Naive thymus-derived CD4-positive, alpha-beta T cell (primary cell): ENCODE measurements at regions not wholly inside any gene's neighbourhood (a gene's known extent, or its start where the extent isn't known, plus 50 kb on each side); places are given as distances from the start of the nearest gene placed in this dataset.

ENCODE experiments used
- ATAC-seq: fragments of 150-1000 bp; cut with Tn5 transposase; 2 replicates; pipeline ENCODE4 v1.10.0; 2021; ENCODE audit warnings: mild to moderate bottlenecking, moderate library complexity
- CTCF ChIA-PET: fragments of 350-600 bp; sonication (Branson Sonifier 250); formaldehyde crosslinking; loops from one replicate; lab custom pipeline; 2021; ENCODE audit warnings: antibody characterized with exemption; lab: Charles Lee
- POLR2A ChIA-PET: fragments of 350-600 bp; sonication (Branson Sonifier 250); formaldehyde crosslinking; loops from one replicate; lab custom pipeline; 2021; ENCODE audit warnings: antibody characterized with exemption, inconsistent platforms; lab: Charles Lee
- DNase-seq, 9 donors: peaks; one replicate each; pipeline versions ENCODE4 v3.0.0 to v3.0.0-alpha.2; 2020 to 2022; ENCODE audit warnings: mixed read lengths in 1 of 9
- H3K27ac ChIP-seq: one replicate; pipeline ENCODE4 v1.7.0; 2013; ENCODE audit warnings: mild to moderate bottlenecking, low read depth, low read length, moderate library complexity
- H3K27me3 ChIP-seq, 2 donors: one replicate each; pipeline ENCODE4 v1.7.0; 2013; ENCODE audit warnings: low read length in 2 of 2, mild to moderate bottlenecking in 2 of 2, moderate library complexity in 2 of 2; ENCODE audit not compliant: control insufficient read depth in 2 of 2, insufficient read depth in 2 of 2
- H3K36me3 ChIP-seq, 3 experiments: 1 replicate in 2 of 3; 2 replicates in 1 of 3; pipeline ENCODE4 v1.7.0; 2013; ENCODE audit warnings: low read length in 3 of 3, mild to moderate bottlenecking in 3 of 3, moderate library complexity in 1 of 3; ENCODE audit not compliant: insufficient read depth in 3 of 3, control insufficient read depth in 2 of 3
- H3K4me1 ChIP-seq, 2 donors: one replicate each; pipeline ENCODE4 v1.7.0; 2013; ENCODE audit warnings: low read length in 2 of 2, mild to moderate bottlenecking in 2 of 2, moderate library complexity in 1 of 2; ENCODE audit not compliant: control insufficient read depth in 2 of 2, insufficient read depth in 2 of 2
- H3K4me3 ChIP-seq: 2 replicates; pipeline ENCODE4 v1.7.0; 2013; ENCODE audit warnings: mild to moderate bottlenecking, low read length
- H3K9me3 ChIP-seq, 3 experiments: 1 replicate in 2 of 3; 2 replicates in 1 of 3; pipeline ENCODE4 v1.7.0; 2013; ENCODE audit warnings: low read length in 3 of 3; ENCODE audit not compliant: control insufficient read depth in 2 of 3
- H3K27ac Mint-ChIP-seq, 9 donors: one replicate each; pipeline ENCODE4 v1.8.0; 2020 to 2022; ENCODE audit warnings: mixed read lengths in 9 of 9, mild to moderate bottlenecking in 8 of 9, moderate library complexity in 5 of 9, inconsistent platforms in 2 of 9
- H3K27me3 Mint-ChIP-seq, 5 donors: one replicate each; pipeline ENCODE4 v1.8.0; 2021 to 2022; ENCODE audit warnings: mixed read lengths in 5 of 5, mild to moderate bottlenecking in 1 of 5
- H3K36me3 Mint-ChIP-seq, 5 donors: one replicate each; pipeline ENCODE4 v1.8.0; 2020 to 2022; ENCODE audit warnings: mixed read lengths in 5 of 5, mild to moderate bottlenecking in 3 of 5, inconsistent platforms in 1 of 5
- H3K4me1 Mint-ChIP-seq, 7 donors: one replicate each; pipeline ENCODE4 v1.8.0; 2020 to 2022; ENCODE audit warnings: mixed read lengths in 7 of 7, mild to moderate bottlenecking in 3 of 7, inconsistent platforms in 1 of 7
- H3K4me3 Mint-ChIP-seq, 10 donors: one replicate each; pipeline ENCODE4 v1.8.0; 2020 to 2022; ENCODE audit warnings: mild to moderate bottlenecking in 10 of 10, mixed read lengths in 10 of 10, moderate library complexity in 6 of 10, inconsistent platforms in 2 of 10
- H3K9me3 Mint-ChIP-seq, 11 donors: one replicate each; pipeline ENCODE4 v1.8.0; 2020 to 2022; ENCODE audit warnings: mixed read lengths in 11 of 11, mild to moderate bottlenecking in 4 of 11, inconsistent platforms in 1 of 11, moderate library complexity in 1 of 11
- intact Hi-C, 2 donors: fragments of 100-400 bp; cut with micrococcal nuclease; formaldehyde crosslinking; loops; one replicate each; pipeline ENCODE4 v1.15.1; 2023

GRCh38 chr1:5571438-5571837, 420.8 kb downstream of the NPHP4 start:
- Mint-ChIP-seq H3K4me3 (no peak overlapping the region), H3K4me1 (peaks cover 0 to 6% (median 0%) of the 10 kb centered on the region in 7 donors), H3K27ac (no peak overlapping the region), H3K9me3 (peaks cover 0 to 26% (median 7%) of the 10 kb centered on the region in 11 donors), H3K27me3 (peaks cover 0 to 26% (median under 1%) of the 10 kb centered on the region in 5 donors), H3K36me3 (no peaks in the 10 kb centered on the region)
- no peaks in the 10 kb centered on the region for H3K27me3 ChIP-seq
- no peak for DNase-seq
- ChIA-PET CTCF (no interaction called here), POLR2A (no interaction called here)
- no peak for ATAC-seq
- H3K4me1 ChIP-seq = no peaks in the 10 kb centered on the region
- peaks cover 0 to 3% (median 0%) of the 10 kb centered on the region in 3 experiments for H3K9me3 ChIP-seq
- H3K27ac ChIP-seq = no peak overlapping the region
- intact Hi-C loops = no loop called here
- no peak overlapping the region for H3K4me3 ChIP-seq
- no peaks in the 10 kb centered on the region for H3K36me3 ChIP-seq

GRCh38 chr1:5570931-5571330, 421.3 kb downstream of the NPHP4 start:
- Histone ChIP-seq H3K4me1 (no peaks in the 10 kb centered on the region), H3K4me3 (no peak overlapping the region), H3K27ac (no peak overlapping the region), H3K36me3 (no peaks in the 10 kb centered on the region), H3K27me3 (no peaks in the 10 kb centered on the region), H3K9me3 (peaks cover 0 to 3% (median 0%) of the 10 kb centered on the region in 3 experiments)
- ChIA-PET CTCF (no interaction called here), POLR2A (no interaction called here)
- ATAC-seq = no peak
- DNase-seq = no peak
- H3K27ac Mint-ChIP-seq = no peak overlapping the region
- peaks cover 0 to 26% (median 7%) of the 10 kb centered on the region in 11 donors for H3K9me3 Mint-ChIP-seq
- no peak overlapping the region for H3K4me3 Mint-ChIP-seq
- H3K36me3 Mint-ChIP-seq = no peaks in the 10 kb centered on the region
- H3K4me1 Mint-ChIP-seq = peaks cover 0 to 6% (median 0%) of the 10 kb centered on the region in 7 donors
- peaks cover 0 to 22% (median 0%) of the 10 kb centered on the region in 5 donors for H3K27me3 Mint-ChIP-seq
- intact Hi-C loops = no loop called here

GRCh38 chr1:5568321-5568720, 423.9 kb downstream of the NPHP4 start:
- Histone ChIP-seq H3K27ac (no peak overlapping the region), H3K36me3 (no peaks in the 10 kb centered on the region), H3K4me3 (no peak overlapping the region), H3K4me1 (no peaks in the 10 kb centered on the region), H3K9me3 (peaks cover 0 to 3% (median 0%) of the 10 kb centered on the region in 3 experiments), H3K27me3 (no peaks in the 10 kb centered on the region)
- Mint-ChIP-seq H3K27ac (no peak overlapping the region), H3K9me3 (peaks cover 0 to 26% (median 7%) of the 10 kb centered on the region in 11 donors), H3K36me3 (no peaks in the 10 kb centered on the region), H3K27me3 (peaks cover 0 to 17% (median 0%) of the 10 kb centered on the region in 5 donors), H3K4me1 (no peaks in the 10 kb centered on the region), H3K4me3 (no peak overlapping the region)
- intact Hi-C loops = no loop called here
- ChIA-PET CTCF (no interaction called here), POLR2A (no interaction called here)
- DNase-seq = no peak
- ATAC-seq = no peak

DNA sequence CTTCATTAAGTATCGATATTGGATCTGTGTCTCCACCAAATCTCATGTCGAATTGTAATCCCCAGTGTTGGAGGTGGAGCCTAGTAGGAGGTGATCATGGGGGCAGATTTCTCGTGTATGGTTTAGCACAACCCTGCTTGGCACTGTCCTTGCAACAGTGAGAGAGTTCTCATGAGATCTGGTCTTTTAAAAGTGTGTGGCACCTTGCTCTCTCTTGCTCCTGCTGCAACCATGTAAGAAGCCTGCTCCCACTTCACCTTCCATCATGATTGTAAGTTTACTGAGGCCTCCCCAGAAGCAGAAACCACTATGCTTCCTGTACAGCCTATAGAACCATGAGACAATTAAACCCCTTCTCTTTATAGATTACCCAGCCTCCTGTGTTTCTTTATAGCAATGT, 424.4 kb downstream of the NPHP4 start:
- ATAC-seq (no peak), DNase-seq (no peak)
- Mint-ChIP-seq H3K4me3 (no peak overlapping the region), H3K4me1 (no peaks in the 10 kb centered on the region), H3K36me3 (no peaks in the 10 kb centered on the region), H3K27ac (no peak overlapping the region), H3K27me3 (peaks cover 0 to 17% (median 0%) of the 10 kb centered on the region in 5 donors), H3K9me3 (peaks cover 0 to 26% (median 7%) of the 10 kb centered on the region in 11 donors)
- H3K9me3 ChIP-seq = peaks cover 0 to 3% (median 0%) of the 10 kb centered on the region in 3 experiments
- H3K27ac ChIP-seq = no peak overlapping the region
- no peaks in the 10 kb centered on the region for H3K27me3 ChIP-seq
- H3K4me1 ChIP-seq = no peaks in the 10 kb centered on the region
- intact Hi-C loops = no loop called here
- POLR2A ChIA-PET = no interaction called here
- CTCF ChIA-PET = no interaction called here
- no peak overlapping the region for H3K4me3 ChIP-seq
- H3K36me3 ChIP-seq = no peaks in the 10 kb centered on the region

DNA sequence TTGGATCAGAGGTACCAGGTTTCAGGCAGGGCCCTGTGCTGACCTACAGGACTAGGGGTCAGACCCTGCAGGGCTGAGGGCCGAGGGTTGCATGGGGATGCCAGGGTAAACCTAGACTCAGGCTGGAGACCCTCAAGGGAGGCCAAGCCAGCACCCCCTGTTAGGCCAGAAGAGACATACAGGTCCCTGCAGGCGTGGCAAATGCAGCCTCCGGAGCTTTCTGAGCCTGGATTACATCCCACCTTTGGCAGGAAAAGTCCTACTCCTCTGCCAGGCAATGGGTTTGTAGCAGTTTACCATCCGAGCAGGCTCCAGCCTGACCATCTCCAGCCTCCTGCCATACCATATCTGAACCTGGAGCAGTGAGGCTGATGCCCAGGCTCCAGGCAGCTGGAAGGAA, 425.3 kb downstream of the NPHP4 start:
- intact Hi-C loops = no loop called here
- no peak for ATAC-seq
- Histone ChIP-seq H3K27me3 (no peaks in the 10 kb centered on the region), H3K36me3 (no peaks in the 10 kb centered on the region), H3K27ac (no peak overlapping the region), H3K4me3 (no peak overlapping the region), H3K4me1 (no peaks in the 10 kb centered on the region), H3K9me3 (peaks cover 0 to 3% (median 0%) of the 10 kb centered on the region in 3 experiments)
- H3K4me1 Mint-ChIP-seq = no peaks in the 10 kb centered on the region
- H3K9me3 Mint-ChIP-seq = peaks cover 0 to 26% (median 7%) of the 10 kb centered on the region in 11 donors
- H3K27me3 Mint-ChIP-seq = peaks cover 0 to 12% (median 0%) of the 10 kb centered on the region in 5 donors
- no peak overlapping the region for H3K27ac Mint-ChIP-seq
- no peak for DNase-seq
- no peaks in the 10 kb centered on the region for H3K36me3 Mint-ChIP-seq
- CTCF ChIA-PET = no interaction called here
- no peak overlapping the region for H3K4me3 Mint-ChIP-seq
- POLR2A ChIA-PET = no interaction called here

GRCh38 chr1:5565281-5566125, 426.7 kb downstream of the NPHP4 start:
- Mint-ChIP-seq H3K36me3 (no peaks in the 10 kb centered on the region), H3K4me3 (no peak overlapping the region), H3K9me3 (peaks cover 0 to 18% (median 6%) of the 10 kb centered on the region in 11 donors), H3K27me3 (peaks cover 0 to 12% (median 0%) of the 10 kb centered on the region in 5 donors), H3K27ac (no peak overlapping the region), H3K4me1 (peaks cover 0 to 5% (median 0%) of the 10 kb centered on the region in 7 donors)
- Histone ChIP-seq H3K27ac (no peak overlapping the region), H3K4me3 (no peak overlapping the region), H3K4me1 (no peaks in the 10 kb centered on the region), H3K9me3 (peaks cover 0 to 3% (median 0%) of the 10 kb centered on the region in 3 experiments), H3K27me3 (no peaks in the 10 kb centered on the region), H3K36me3 (no peaks in the 10 kb centered on the region)
- ChIA-PET CTCF (no interaction called here), POLR2A (no interaction called here)
- no peak for DNase-seq
- intact Hi-C loops = no loop called here
- no peak for ATAC-seq
